Glomerular visceral epithelial cell (primary cell): ENCODE measurements at regions not wholly inside any gene's neighbourhood (a gene's known extent, or its start where the extent isn't known, plus 50 kb on each side); places are given as distances from the start of the nearest gene placed in this dataset.
"Not testable (repeated sequence)": the region's sequence is repeated elsewhere in the genome, so short reads cannot be mapped to it uniquely, and the experiment has no call there.

Experiments used
- DNase-seq: peaks from one replicate; pipeline ENCODE4 v3.0.0-alpha.2; 2016; ENCODE audit errors: extremely low spot score

DNA sequence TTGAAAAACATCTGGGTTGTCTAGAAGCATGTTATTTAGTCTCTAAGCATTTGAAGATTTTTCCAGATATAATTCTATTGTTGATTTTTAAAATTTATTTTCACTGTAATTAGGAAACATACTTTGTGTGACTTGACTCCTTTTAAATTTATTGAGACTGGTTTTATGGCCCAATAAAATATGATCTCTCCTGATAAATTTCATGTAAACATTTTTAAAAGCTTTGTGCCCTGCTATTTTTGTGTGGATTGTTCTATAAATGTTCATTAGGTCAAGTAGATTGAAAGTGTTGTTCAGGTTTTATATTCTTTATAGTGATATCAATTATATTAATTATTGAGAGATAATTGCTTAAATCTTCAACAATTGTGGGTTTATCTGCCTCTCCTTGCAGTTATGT lies 105.4 kb downstream of the RFX6 start:
- no peak for DNase-seq

DNA sequence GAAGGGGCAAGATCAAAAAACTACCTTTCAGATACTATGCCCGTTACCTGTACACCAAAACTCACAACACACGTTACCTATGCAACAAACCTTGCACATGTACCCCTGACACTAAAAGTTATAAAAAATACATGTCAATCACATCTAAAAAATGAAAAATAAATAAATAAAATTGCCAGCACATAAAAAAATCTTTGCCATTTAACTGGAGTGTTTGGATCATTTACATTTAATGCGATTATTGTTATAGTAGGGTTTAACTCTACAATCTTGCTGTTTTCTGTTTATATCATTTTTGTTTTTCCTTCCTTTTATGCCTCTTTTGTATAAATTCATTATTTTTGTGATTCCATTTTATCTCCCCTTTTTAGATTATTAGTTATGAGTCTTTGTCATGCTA lies 106.3 kb downstream of the RFX6 start:
- no peak for DNase-seq

DNA sequence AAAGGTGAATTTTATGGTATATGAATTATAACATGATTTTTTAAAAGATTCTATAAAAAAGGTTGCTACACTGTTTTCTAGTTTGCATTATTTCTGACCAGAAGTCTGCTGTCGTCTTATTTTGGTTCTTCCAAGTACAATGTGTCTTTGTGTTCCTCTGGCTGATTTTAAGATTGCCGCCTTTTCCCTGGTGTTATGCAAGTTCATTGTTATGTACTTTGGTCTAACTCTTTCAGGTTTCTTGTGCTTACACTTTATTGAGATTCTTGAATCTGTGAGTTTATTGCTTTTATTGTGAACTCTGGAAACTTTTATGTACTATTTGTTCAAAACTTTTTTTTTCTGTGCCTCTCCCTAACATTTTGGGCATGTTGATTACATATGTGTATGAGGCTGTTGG lies 109.8 kb downstream of the RFX6 start:
- no peak for DNase-seq

DNA sequence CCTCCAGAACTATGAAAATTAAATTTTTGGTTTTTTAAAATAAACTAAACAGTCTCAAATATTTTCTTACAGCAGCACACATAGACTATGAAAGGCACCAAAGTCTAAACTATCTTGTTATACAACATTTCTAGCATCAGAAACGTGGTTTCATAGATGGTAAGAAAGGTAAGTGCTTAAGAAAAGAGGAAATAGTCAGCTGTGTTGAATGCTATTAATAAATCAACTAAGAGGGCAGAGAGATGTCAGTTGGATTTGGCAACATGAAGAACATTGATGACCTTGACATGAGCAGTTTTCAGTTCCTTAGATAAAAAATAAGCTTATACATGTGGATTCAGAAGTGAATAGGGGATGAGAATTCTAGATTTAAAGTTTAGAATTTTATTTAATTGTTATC lies 113.6 kb downstream of the RFX6 start:
- no peak for DNase-seq

DNA sequence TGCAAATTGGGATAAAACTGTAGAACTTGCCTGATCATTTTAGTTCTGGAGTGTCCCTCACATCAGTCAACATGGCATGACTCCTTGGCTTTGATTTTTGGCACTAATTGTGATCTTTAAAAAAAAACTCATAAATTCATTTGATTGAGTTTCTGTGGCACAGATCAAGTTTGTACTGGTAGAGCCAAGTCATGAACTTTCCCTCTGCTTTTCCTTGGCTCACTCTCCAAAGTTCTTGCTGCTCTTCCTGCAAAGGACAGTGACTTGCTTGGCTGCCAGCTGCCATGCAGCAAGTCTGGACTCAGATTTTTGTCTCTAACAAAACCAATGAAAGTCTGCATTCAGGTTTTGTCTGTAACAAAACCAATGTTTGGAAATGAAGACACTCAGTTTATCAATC lies 115.5 kb downstream of the RFX6 start:
- DNase-seq = no peak

DNA sequence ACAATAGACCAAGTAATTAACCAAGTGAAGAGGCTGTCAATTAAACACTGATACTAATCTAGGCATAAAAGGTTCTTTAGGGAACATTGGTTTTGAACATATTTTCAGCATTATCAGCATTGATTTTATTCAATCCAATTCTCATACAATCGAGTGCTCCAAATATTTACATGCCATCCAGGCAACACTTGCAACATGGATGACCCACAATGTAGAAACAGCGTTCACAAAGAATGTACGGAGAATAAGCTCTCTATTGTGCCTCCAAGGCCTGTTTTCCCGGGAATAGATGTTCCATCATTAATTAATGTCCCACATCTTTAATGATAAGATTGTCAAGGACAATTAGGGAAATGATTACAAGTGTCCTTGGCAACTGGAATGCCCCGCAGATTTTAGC lies 117.4 kb downstream of the RFX6 start:
- DNase-seq = no peak

DNA sequence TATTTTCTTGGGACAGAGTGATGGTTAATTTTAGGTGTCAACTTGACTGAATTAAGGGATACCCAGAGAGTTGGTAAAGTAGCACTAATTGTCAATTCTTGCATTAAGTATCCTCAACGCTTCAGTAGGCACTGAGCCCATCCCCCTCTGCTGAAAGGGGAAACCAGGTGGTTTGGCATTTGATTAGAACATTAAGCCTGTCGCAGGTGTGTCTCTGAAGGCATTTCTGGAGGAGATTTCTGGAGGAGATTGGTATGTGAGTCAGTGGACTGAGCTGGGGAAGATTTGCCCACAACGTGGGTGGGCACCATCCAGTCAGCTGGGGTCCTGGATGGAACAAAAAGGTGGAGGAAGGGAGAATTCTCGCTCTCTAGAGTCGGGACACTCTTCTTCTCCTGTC lies 119.8 kb downstream of the RFX6 start:
- DNase-seq = no peak

DNA sequence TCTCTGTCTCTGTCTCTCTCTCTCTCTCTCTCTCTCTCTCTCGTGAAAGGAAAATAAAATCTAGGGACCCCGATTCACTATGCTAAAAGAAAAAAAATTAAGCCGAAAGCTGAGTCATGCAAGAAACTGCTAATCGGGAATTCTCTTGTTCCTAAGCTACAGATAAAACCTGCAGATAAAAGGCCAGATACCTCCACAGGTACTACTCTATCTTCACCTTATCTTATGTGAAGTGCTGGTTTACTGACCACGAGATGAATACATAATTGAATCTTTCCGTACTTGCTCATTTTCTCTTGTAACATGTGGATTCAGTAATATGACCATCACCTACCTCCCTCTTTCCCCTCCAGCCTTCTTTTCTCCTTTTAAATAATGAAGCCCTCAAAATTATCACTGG lies 120.5 kb downstream of the RFX6 start:
- DNase-seq = no peak

DNA sequence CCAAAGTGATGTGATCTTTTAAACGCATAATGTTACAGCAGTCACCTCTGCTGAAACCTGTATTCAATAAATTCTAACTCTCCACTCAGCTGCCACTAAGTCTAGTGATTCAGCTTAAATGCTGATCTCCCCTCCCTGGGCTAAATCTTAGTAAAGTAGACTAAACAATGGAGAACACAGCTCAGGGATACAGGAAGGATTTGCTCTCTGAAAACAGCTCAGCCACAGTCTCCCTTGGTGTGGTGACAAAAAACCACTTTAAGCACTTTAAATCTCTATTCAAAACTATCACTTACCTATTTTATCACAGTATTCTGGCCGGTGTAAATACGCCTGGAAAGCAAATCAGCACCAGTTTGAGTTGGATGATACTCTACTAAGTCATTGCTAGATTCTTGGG lies 130.6 kb downstream of the RFX6 start:
- DNase-seq = no peak

DNA sequence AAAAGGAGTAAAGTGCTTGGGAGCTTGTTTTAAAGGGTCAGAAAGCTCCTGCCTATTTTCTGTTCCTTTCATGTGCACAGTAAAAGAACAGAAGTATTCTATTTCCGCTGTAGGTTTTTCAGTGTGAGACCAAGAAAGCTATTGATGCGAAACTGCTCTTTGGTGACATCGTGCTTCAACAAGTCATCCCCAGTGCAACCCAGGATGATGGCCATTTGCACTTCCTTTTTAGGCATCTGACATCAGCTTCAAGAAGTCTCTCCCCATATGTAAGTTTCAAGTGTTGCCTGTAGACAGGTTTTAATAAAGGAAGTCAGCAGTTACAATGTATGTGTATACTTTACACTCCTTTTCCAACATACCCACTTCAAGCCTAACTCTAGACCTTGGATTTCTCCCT lies 131.6 kb downstream of the RFX6 start:
- DNase-seq = no peak

DNA sequence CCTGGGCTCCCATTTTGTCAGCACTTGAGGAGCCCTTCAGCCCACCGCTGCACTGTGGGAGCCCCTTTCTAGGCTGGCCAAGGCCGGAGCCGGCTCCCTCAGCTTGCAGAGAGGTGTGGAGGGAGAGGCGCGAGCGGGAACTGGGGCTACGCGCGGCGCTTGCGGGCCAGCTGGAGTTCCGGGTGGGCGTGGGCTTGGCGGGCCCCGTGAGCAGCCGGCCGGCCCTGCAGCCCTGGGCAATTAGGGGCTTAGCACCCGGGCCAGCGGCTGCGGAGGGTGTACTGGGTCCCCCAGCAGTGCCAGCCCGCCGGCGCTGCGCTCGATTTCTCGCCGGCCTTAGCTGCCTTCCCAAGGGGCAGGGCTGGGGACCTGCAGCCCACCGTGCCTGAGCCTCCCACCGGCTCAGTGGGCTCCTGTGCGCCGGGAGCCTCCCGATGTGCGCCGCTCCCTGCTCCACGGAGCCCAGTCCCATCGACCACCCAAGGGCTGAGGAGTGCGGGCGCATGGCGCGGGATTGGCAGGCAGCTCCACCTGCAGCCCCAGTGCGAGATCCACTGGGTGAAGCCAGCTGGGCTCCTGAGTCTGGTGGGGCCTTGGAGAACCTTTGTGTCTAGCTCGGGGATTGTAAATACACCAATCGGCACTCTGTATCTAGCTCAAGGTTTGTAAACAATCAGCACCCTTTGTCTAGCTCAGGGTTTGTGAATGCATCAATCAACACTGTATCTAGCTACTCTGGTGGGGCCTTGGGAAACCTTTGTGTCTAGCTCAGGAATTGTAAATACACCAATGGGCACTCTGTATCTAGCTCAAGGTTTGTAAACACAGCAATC lies 137.8 kb downstream of the RFX6 start:
- DNase-seq = not testable (repeated sequence)

DNA sequence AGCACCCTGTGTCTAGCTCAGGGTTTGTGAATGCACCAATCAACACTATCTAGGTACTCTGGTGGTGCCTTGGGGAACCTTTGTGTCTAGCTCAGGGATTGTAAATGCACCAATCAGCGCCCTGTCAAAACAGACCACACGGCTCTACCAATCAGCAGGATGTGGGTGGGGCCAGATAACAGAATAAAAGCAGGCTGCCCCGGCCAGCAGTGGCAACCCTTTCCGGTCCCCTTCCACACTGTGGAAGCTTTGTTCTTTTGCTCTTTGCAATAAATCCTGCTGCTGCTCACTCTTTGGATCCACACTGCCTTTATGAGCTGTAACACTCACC lies 138.4 kb downstream of the RFX6 start:
- DNase-seq = not testable (repeated sequence)

DNA sequence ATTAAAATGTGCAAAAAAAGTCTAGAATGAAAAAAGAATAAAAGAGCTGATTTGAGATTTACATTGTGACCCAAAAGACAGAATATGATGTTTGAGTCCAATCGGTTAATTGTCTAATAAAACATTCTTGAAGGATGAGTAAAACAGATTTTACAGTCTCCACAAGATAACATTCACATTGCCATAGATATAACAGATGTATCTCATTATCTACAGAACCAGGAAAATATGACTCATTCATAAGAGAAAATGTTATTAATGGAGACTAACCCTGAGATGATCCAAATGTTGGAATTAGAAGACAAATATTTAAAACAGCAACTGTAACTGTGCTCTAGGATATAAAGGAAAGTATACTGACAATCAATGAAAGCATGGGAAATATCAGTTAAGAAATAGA lies 141.7 kb downstream of the RFX6 start:
- DNase-seq = no peak

DNA sequence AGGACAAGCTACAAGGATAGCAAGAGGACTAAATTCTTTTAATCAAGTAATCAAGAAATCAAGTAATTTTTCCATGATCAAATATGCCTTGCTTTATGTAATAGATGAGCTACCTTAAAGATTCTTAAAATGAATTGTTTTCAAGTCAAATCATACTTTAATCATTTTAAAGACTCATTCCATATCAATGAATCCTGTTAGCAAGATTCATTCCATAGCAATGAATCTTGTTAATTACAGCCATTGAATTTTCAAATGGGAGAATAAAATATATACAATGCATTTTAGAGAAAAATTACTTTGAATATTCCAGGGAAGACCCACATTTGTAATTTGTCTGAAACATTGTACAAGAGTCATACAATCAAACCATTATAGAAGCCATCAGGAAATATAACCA lies 145.7 kb downstream of the RFX6 start:
- DNase-seq = no peak

DNA sequence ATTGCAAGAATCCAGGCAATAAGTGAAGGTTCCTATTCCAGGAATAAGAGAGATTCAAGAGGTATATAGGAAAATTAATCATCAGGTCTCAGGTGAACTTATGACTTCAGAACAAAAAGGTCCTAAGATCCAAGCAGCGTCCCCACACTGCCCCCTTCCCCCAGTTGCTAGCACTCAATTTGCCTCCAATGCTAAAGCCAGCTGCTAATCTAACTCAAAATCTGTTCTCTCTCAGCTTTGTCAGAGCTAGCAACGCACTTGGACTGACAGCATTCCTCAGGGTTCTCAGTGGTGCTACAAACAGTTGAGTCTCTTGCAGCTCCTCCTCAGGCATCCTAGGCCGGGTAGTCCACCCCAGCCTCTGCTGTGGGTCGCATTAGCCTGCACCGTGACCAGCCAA lies 148.3 kb downstream of the RFX6 start:
- no peak for DNase-seq

DNA sequence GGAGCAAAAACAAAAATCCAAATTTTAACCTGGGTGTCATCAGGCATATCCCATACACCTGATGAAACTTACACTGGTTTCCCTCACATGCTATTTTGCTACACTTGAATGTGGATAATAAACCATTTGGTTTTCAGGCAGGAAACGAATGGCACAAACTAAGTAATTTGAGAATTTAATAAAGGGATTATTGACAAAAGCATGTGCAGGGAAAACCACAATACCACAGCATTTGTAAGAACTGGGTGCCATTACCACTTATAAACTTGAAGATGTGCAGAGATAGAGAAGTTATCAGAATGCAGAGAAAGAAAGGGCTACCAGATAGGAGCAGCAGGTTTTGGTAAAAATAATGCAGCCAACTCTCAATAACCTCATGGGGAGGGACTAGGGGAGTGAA lies 151.2 kb downstream of the RFX6 start:
- no peak for DNase-seq

DNA sequence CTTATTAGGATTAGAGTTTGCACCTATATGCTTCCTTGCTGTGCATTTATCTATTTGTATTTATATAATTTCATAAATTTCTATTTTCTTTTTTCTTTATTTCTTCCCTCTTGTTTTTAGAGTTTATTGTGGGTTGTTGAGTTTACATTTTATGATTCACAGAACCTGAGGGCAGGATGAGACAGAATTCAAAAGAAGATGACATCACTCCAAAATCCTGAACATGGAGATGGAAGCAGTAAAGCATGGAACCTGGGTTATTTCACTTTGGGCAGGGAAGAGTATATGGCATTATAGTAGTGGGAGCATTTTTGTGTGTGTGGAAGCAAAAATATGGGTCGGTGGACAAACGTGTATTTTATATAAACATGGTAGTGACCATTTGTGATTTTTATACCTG lies 157.5 kb downstream of the RFX6 start:
- no peak for DNase-seq

DNA sequence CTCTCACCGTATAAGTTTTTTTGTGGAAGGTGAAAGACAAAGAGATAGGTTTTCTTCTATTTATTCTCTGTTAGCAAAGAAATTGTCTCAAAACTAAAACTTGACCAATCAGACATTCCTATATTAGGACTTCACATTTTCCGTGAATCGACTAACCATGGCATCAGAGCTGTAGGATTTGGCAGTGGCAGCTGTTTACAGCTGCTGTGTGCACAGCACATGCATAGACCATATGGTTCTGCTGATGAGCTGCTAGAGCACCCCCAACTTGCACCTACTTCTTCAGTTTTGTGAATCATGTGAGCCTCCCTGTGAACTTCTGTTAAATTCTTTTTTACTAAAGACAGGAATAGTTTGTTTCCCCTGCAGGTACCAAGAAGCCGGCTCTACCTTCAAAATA lies 157.9 kb downstream of the RFX6 start:
- no peak for DNase-seq

DNA sequence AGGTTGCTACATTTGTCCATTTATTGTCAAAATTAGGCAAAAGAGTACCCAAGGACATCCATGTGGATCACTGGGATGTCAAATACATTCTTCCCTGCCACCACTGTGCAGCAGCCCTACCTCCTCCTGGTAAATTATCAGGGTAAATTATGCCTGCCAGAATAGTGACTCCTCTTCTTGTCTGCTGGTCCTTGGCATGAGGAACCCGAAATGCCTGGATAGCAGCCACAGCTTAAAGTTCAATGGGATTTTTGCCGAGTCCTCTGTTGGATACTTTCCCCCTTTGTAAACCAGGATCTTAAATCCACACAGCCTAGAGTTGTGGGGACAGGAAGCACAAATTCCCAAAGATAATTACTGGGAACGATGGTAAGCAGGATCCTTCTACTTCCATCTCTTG lies 173.3 kb downstream of the RFX6 start:
- no peak for DNase-seq

DNA sequence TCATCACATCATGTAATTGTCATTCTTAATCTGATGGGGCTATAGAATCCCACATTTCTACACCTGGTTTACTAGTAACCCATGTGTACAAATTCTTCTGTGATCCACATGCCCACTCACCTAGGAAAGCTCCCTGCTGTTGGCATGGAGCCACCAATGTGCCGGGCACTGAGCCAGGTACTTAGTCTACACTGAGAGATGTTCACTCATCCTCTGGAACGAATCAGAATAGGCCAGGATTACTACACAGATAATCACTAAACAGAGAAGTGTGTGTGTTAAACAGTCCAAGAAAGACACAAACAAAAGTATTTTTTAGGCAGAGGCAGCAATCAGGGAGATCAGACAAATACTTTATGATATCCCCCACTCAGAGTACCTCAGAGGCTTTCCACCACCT lies 193.2 kb upstream of the VGLL2 start:
- no peak for DNase-seq

DNA sequence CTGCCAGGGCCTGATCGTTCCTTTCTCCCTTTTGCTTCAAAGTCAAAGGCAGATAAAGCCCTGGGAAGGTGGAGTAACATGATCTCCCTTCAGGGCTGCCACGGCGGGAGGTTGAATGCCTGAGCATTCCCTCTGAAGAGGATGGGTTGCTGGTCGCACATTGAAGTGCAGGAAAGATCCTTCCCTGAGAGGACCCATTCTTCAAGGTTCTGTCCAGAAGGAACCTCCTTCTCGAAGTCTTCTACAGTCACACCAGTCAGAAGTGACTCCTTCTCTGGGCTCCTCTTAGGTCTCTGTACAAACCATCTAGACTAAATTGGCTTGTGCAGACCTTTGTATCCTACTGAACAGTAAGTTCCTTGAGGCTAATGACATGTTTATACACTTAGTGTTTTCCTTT lies 192.6 kb upstream of the VGLL2 start:
- no peak for DNase-seq

DNA sequence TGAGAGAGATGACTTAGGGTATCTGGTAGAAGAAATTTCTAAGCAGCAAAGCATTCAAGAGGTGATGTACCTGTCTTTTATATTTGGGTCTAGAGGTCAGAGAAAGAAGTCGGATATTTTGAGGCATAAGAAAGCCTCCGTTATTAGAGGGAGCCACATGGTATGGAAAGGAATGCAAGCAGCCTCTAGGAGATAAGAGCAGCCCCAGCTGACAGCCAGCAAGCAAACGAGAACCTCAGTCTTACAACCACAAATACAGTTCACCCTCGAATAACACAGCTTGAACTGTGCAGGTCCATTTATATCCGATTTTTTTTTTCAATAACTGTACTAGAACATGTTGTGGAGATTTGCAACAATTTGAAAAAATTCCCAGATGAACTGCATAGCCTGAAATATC lies 190.7 kb upstream of the VGLL2 start:
- no peak for DNase-seq

DNA sequence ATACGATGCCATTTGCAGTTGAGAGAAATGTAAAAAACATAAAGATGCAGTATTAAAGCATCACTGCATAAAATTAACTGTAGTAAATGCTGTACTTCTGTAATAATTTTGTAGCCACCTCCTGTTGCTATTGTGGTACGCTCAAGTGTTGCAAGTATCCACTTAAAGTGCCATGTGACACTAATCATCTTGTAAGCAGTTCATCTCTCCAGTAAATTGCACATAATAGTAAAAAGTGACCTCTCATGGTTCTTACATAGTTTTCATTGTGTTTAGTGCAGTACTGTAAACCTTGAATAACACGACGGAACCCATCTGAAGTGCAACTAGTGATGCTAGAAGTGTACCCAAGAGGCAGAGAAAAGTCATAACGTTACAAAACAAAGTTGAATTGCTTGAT lies 190.1 kb upstream of the VGLL2 start:
- DNase-seq = no peak

DNA sequence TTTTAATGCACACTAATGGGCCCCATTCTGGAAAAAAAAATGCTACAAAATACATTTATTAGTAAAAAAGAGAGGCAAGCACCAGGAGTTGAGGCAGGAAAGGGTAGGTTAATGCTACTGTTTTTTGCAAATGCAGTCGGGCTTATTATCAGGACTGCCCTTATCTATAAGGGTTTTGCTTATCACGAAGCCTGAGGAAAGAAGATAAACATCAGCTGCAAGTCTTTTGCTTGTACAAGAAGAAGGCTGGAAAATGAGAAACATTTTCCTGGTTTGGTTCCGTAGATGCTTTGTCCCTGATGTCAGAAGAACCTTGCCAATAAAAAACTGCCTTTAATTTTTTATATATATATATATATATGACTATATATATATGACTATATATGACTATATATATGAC lies 189.3 kb upstream of the VGLL2 start:
- DNase-seq = no peak
